H9 (cell line): ENCODE measurements at regions not wholly inside any gene's neighbourhood (a gene's known extent, or its start where the extent isn't known, plus 50 kb on each side); places are given as distances from the start of the nearest gene placed in this dataset.

Source experiments
- DNase-seq: peaks from one replicate; pipeline ENCODE4 v3.0.0-alpha.2; 2017
- H2AFZ ChIP-seq: one replicate; pipeline ENCODE4 v1.6.1; 2013; ENCODE audit warnings: mild to moderate bottlenecking, low read length, control low read depth, moderate library complexity
- H2AK5ac ChIP-seq: 2 replicates; pipeline ENCODE4 v1.6.1; 2013; ENCODE audit warnings: low read length, control low read depth, mixed read lengths; ENCODE audit not compliant: insufficient read length
- H2BK120ac ChIP-seq: one replicate; pipeline ENCODE4 v1.6.1; 2013; ENCODE audit warnings: low read depth, mild to moderate bottlenecking, low read length, control low read depth, inconsistent platforms; ENCODE audit not compliant: poor library complexity, severe bottlenecking
- H2BK12ac ChIP-seq: 2 replicates; pipeline ENCODE4 v1.6.1; 2013; ENCODE audit warnings: low read length, control low read depth, mixed read lengths, low read depth; ENCODE audit not compliant: insufficient read length
- H2BK15ac ChIP-seq: 2 replicates; pipeline ENCODE4 v1.6.1; 2013; ENCODE audit warnings: low read depth, low read length, control low read depth
- H2BK20ac ChIP-seq: one replicate; pipeline ENCODE4 v1.6.1; 2013; ENCODE audit warnings: low read depth, mild to moderate bottlenecking, low read length, control low read depth, inconsistent platforms; ENCODE audit not compliant: poor library complexity, severe bottlenecking
- H2BK5ac ChIP-seq: 2 replicates; pipeline ENCODE4 v1.6.1; 2013; ENCODE audit warnings: low read length, control low read depth, mixed read lengths; ENCODE audit not compliant: insufficient read length
- H3K14ac ChIP-seq: 2 replicates; pipeline ENCODE4 v1.6.1; 2013; ENCODE audit warnings: low read length, control low read depth; ENCODE audit not compliant: insufficient read depth
- H3K18ac ChIP-seq: 2 replicates; pipeline ENCODE4 v1.6.1; 2013; ENCODE audit warnings: low read depth, mild to moderate bottlenecking, mixed read lengths, low read length, control low read depth; ENCODE audit not compliant: insufficient read length
- H3K23ac ChIP-seq: 2 replicates; pipeline ENCODE4 v1.6.1; 2013; ENCODE audit warnings: low read length, control low read depth, mixed read lengths, low read depth; ENCODE audit not compliant: insufficient read length
- H3K23me2 ChIP-seq: 2 replicates; pipeline ENCODE4 v1.6.1; 2013; ENCODE audit warnings: low read depth, mild to moderate bottlenecking, mixed read lengths, low read length, control low read depth; ENCODE audit not compliant: insufficient read length, poor library complexity, severe bottlenecking
- H3K27ac ChIP-seq: 2 replicates; pipeline ENCODE4 v1.5.1; 2013; ENCODE audit warnings: low read length, control low read depth, mixed read lengths, low read depth; ENCODE audit not compliant: insufficient read length
- H3K27me3 ChIP-seq: 2 replicates; pipeline ENCODE4 v1.6.1; 2013; ENCODE audit warnings: low read length, control low read depth, inconsistent platforms; ENCODE audit not compliant: insufficient read depth
- H3K4ac ChIP-seq: 2 replicates; pipeline ENCODE4 v1.6.1; 2013; ENCODE audit warnings: low read depth, mild to moderate bottlenecking, control low read depth, inconsistent platforms, low read length, moderate library complexity
- H3K4me1 ChIP-seq: 2 replicates; pipeline ENCODE4 v1.6.1; 2013; ENCODE audit warnings: low read length, control low read depth, inconsistent platforms; ENCODE audit not compliant: insufficient read depth
- H3K4me2 ChIP-seq: 2 replicates; pipeline ENCODE4 v1.6.1; 2013; ENCODE audit warnings: low read length, control low read depth, mixed read lengths; ENCODE audit not compliant: insufficient read length, insufficient read depth
- H3K56ac ChIP-seq: 2 replicates; pipeline ENCODE4 v1.6.1; 2013; ENCODE audit warnings: low read depth, mild to moderate bottlenecking, mixed read lengths, low read length, control low read depth; ENCODE audit not compliant: insufficient read length
- H3K79me1 ChIP-seq: 2 replicates; pipeline ENCODE4 v1.6.1; 2013; ENCODE audit warnings: low read depth, mild to moderate bottlenecking, moderate library complexity, low read length, control low read depth, inconsistent platforms; ENCODE audit not compliant: insufficient read depth, poor library complexity, severe bottlenecking
- H3K79me2 ChIP-seq: 2 replicates; pipeline ENCODE4 v1.6.1; 2013; ENCODE audit warnings: low read length, control low read depth, inconsistent platforms; ENCODE audit not compliant: insufficient read depth
- H3K9ac ChIP-seq: 2 replicates; pipeline ENCODE4 v1.6.1; 2013; ENCODE audit warnings: low read length, control low read depth, mixed read lengths; ENCODE audit not compliant: insufficient read length; ENCODE audit errors: extremely low read depth
- H3K9me3 ChIP-seq: one replicate; pipeline ENCODE4 v1.6.1; 2013; ENCODE audit warnings: low read depth, low read length, inconsistent platforms; ENCODE audit not compliant: control insufficient read depth
- H3T11ph ChIP-seq: one replicate; pipeline ENCODE4 v1.6.1; 2013; ENCODE audit warnings: mild to moderate bottlenecking, low read length, control low read depth, inconsistent platforms
- H4K20me1 ChIP-seq: one replicate; pipeline ENCODE4 v1.6.1; 2013; ENCODE audit not compliant: control insufficient read depth, insufficient read length, insufficient read depth
- H4K5ac ChIP-seq: 2 replicates; pipeline ENCODE4 v1.6.1; 2013; ENCODE audit warnings: low read depth, mild to moderate bottlenecking, mixed read lengths, low read length, control low read depth; ENCODE audit not compliant: insufficient read length
- H4K8ac ChIP-seq: replicated peaks from 2 replicates; pipeline ENCODE4 v1.6.1; 2013; ENCODE audit warnings: low read length, control low read depth, mixed read lengths, low read depth; ENCODE audit not compliant: insufficient read length
- H4K91ac ChIP-seq: 2 replicates; pipeline ENCODE4 v1.6.1; 2013; ENCODE audit warnings: low read depth, mild to moderate bottlenecking, moderate library complexity, mixed read lengths, low read length, control low read depth; ENCODE audit not compliant: insufficient read length
- H3K27ac Mint-ChIP-seq, 3 experiments: 2 replicates in 2 of 3; 3 replicates in 1 of 3; pipeline ENCODE4 v1.8.0; 2020 to 2021; ENCODE audit warnings: mixed read lengths in 3 of 3, mild to moderate bottlenecking in 1 of 3, moderate library complexity in 1 of 3
- H3K27me3 Mint-ChIP-seq: 2 replicates; pipeline ENCODE4 v1.8.0; 2021; ENCODE audit warnings: low read depth, mild to moderate bottlenecking, moderate library complexity, mixed read lengths
- H3K36me3 Mint-ChIP-seq, 3 experiments: 2 replicates in 2 of 3; 3 replicates in 1 of 3; pipeline ENCODE4 v1.8.0; 2020 to 2021; ENCODE audit warnings: low read depth in 3 of 3, mixed read lengths in 3 of 3; ENCODE audit not compliant: insufficient read depth in 1 of 3
- H3K4me1 Mint-ChIP-seq, 2 experiments: 2 replicates each; pipeline ENCODE4 v1.8.0; 2020; ENCODE audit warnings: mixed read lengths in 2 of 2
- H3K4me3 Mint-ChIP-seq, 2 experiments: 2 replicates in 1 of 2; 3 replicates in 1 of 2; pipeline ENCODE4 v1.8.0; 2020 to 2021; ENCODE audit warnings: mild to moderate bottlenecking in 2 of 2, mixed read lengths in 2 of 2, moderate library complexity in 1 of 2
- H3K9me3 Mint-ChIP-seq, 2 experiments: 2 replicates in 1 of 2; 3 replicates in 1 of 2; pipeline ENCODE4 v1.8.0; 2020; ENCODE audit warnings: mild to moderate bottlenecking in 2 of 2, mixed read lengths in 2 of 2, moderate library complexity in 1 of 2
- CTCF ChIP-seq: fragments of 200-600 bp; sonication (generic); conservative IDR thresholded peaks from 3 replicates; pipeline ENCODE4 v1.8.0; 2021; ENCODE audit warnings: antibody characterized with exemption, mild to moderate bottlenecking
- WGBS: extraction: QIAGEN DNeasy Blood & Tissue Kit; methylation state at CpG from one replicate; pipeline ENCODE4 v1.1.7; 2013; ENCODE audit warnings: missing lambda C conversion rate, low lambda C conversion rate, mixed read lengths; ENCODE audit not compliant: insufficient read length; ENCODE audit errors: extremely low coverage; 5-methylcytosine and 5-hydroxymethylcytosine counted together

GRCh38 chr13:110826861-110827672 is 87.8 kb downstream of the ANKRD10 start:
- Histone ChIP-seq H4K5ac (no peak overlapping the region), H2AK5ac (no peak overlapping the region), H3K4me2 (no peak overlapping the region), H4K20me1 (no peaks in the 10 kb centered on the region), H2BK15ac (no peak overlapping the region), H3K4ac (no peak overlapping the region), H3K4me1 (no peaks in the 10 kb centered on the region), H2BK5ac (no peak overlapping the region), H3K23me2 (no peaks in the 10 kb centered on the region), H3K56ac (no peak overlapping the region), H2BK120ac (no peak overlapping the region), H3K9me3 (no peaks in the 10 kb centered on the region), H2BK12ac (no peak overlapping the region), H3K9ac (no peak overlapping the region), H3K27me3 (no peaks in the 10 kb centered on the region), H3T11ph (no peak overlapping the region), H3K14ac (no peak overlapping the region), H3K79me1 (no peaks in the 10 kb centered on the region), H4K8ac (peak overlapping the region; percentile 9), H3K23ac (no peak overlapping the region), H3K27ac (no peak overlapping the region), H3K79me2 (no peaks in the 10 kb centered on the region), H3K18ac (no peak overlapping the region), H4K91ac (no peak overlapping the region), H2BK20ac (no peak overlapping the region), H2AFZ (no peak overlapping the region)
- Mint-ChIP-seq H3K36me3 (no peaks in the 10 kb centered on the region), H3K4me3 (no peak overlapping the region), H3K4me1 (peaks cover 0 to 3% of the 10 kb centered on the region in 2 experiments; a peak in 2 of 4 replicates), H3K27ac (no peak overlapping the region), H3K27me3 (no peaks in the 10 kb centered on the region; the same call in none of the 2 replicates), H3K9me3 (no peaks in the 10 kb centered on the region)
- no peak for DNase-seq
- no CpG with 5 or more reads among the region's 4 CpGs for WGBS
- no peak for TF ChIP-seq CTCF
